ENCODE measurements at regions not wholly inside any gene's neighbourhood (a gene's known extent, or its start where the extent isn't known, plus 50 kb on each side); places are given as distances from the start of the nearest gene placed in this dataset.
"Not testable (repeated sequence)": the region's sequence is repeated elsewhere in the genome, so short reads cannot be mapped to it uniquely, and the experiment has no call there.

DNA sequence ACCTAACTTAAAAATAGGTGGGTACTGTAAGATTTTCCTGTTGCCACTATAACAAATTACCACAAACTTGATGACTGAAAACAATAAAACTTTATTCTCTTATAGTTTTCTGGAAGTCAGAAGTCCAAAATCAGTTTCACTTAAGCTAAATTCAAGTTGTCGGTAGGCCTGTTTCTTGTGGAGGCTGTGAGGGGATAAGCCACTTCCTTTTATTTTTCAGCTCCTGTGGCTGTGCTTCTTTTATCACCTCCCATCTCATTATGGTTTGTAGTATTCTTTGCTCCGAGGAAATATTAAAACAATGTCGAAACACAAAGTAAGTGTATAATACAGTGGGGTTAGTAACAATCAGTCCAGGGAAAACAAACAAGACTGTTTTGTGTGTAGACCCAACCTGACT is 610.5 kb upstream of the TECRL start:
- DNase-seq, result no peak
- intact Hi-C loops (cut with DNase I), result no loop called here

DNA sequence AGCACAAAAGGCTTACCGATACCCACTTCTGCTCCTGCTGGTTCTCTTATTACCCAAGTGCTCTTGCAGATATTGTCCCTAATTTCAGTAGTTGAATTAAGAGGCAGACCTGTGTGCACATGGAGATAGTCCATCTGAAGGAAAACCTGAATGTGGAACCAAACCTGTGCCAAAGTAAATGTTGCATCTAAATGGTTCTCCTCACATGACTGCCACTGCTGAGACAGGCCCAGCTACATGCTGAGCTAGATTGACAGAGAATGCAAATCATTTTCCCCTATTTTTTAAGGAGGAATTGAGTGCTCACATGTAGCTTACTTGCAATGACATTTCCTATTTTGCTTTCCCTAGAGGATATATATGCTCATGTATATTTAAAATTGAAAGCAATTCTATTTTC is 609.1 kb upstream of the TECRL start:
- intact Hi-C loops (cut with DNase I), result no loop called here

DNA sequence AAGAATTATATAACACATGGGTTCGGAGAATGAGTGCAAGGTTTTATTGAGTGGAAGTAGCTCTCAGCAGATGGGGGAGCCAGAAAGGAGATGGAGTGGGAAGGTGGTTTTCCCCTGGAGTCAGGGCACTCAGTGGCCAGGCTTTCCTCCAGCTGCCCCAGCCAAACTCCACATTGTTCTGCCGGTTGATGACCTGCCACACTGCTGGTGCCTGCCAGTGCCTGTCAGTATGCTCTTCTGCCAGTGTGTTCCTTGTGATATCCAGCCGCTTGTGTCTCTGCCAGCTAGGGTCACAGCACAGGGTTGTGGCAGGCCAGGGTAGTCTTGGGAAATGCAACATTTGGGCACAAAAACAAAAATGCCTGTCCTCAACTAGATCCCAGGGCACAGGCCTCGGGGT is 604.8 kb upstream of the TECRL start:
- intact Hi-C loops (cut with DNase I), result no loop called here
- DNase-seq, result no peak

More for the DNA sequence above, 609.1 kb upstream of the TECRL start:
- DNase-seq, result no peak

DNA sequence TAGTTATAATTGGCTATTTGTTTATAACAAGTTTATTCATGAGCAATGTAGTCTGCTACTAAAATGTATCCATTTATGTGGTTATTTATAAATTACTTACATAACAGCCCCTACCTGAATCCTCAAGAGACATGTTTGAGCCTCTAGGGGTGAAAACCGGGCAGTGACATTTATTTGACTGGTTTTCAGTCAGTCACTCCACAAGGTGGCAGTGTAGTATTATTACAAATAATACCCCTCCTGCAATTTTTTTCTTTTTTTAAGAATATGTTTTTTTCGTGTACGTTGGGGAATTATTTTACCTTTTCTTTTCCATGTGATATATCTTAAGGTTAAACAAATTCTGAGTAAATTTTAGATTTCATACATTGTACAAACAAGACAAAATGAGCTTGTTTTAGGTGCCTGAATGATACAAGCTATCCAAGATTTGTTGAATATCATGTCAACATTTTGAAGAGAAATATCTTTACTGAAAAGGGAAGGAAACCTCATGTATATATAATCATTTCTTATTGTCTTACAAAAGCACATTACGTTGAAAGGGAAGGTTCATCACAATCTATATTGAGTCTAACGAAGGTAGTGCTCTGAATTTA is 598.7 kb upstream of the TECRL start:
- intact Hi-C loops (cut with DNase I), result no loop called here
- peak in 8 of 42 donors; percentile 3 to 41 (median 10) for DNase-seq

DNA sequence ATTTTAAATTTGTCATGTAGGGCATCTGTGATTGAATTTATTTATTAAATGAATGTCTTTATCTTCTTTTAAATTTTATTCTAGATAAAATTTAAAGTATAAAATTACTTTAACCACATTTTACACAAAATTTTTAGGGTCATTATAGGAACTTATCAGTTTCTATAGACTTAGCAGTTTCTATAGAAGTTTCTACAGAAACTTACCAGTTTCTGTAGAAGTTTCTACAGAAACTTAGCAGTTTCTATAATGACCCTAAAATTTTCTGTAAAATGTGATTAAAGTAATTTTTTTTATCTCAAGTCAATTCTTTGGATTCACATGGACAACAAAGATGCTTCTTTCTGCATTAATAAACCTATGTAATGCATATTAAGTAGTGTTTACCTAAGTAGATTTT is 565.9 kb upstream of the TECRL start:
- intact Hi-C loops (cut with DNase I), result no loop called here
- no peak for DNase-seq

DNA sequence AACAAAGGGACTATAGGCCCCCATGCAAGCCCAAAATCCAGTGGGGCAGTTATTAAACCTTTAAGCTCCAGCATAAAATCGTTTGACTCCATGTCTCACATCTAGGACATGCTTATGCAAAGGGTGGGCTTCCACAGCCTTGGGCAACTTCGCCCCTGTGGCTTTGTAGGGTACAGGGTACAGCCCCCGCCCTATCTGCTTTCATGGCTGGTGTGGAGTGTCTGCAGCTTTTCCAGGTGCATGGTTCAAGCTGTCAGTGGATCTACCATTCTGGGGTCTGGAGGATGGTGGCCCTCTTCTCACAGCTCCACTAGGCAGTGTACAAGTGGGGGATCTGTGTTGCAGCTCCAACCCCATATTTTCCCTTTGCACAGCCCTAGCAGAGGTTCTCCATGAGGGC is 559.8 kb upstream of the TECRL start:
- intact Hi-C loops (cut with DNase I), result no loop called here
- no peak for DNase-seq

DNA sequence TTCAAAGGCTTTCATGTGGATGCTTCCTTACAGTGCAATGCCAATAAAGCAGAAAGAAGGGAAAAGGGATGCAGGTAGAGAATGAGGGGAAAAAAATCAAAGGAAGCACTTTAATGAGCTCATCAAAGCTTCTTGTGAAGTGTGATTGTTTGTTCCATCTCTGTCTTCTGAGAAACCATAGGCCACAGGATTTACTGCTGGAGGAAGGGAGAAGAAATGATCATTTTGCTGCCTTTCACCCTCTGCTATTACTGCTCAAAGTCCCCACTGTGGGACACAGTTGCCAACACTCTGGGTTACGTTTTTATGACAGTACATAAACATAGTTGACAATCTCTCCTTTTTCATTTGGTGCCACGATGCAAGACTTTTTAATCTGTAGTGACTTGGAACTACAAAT is 558.0 kb upstream of the TECRL start:
- intact Hi-C loops (cut with DNase I), result no loop called here
- DNase-seq, result no peak

DNA sequence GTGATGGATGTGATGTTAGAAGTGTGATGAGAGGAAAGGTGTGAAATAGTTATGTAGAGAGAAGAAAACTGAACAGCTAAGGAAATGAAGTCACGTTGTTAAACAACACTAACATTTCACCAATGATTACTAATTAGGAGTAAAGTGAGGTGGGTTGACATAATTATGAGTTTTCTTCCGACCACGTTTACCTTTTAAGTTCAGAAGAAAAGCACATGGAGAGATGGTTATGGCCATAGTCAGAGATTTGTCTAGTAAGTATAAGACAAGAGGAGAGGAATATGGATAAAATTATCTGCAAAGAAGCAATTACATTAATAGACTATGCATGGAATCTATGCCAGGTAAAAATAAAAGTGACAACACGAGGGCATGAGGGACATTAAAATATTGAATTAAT is 551.3 kb upstream of the TECRL start:
- DNase-seq, result no peak
- intact Hi-C loops (cut with DNase I), result no loop called here

DNA sequence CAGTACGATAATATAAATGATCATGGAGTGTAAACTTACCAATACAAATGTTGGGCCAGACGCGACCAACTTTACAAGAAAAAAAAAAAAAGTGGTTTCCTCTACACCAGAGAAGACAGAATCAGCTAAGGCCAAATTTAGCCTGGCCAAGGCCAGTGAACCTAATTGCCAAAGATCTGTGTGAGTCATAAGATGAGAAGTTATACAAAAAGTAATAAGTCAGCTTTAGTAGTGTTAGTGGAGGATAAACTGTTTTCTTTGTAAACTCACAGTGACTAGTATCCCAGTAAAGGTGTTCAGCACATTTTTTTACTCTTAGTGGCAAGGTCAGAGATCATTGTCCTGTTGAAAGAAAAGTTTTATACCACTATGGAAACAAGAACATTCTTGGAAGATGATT is 531.4 kb upstream of the TECRL start:
- intact Hi-C loops (cut with DNase I), result no loop called here
- no peak for DNase-seq

DNA sequence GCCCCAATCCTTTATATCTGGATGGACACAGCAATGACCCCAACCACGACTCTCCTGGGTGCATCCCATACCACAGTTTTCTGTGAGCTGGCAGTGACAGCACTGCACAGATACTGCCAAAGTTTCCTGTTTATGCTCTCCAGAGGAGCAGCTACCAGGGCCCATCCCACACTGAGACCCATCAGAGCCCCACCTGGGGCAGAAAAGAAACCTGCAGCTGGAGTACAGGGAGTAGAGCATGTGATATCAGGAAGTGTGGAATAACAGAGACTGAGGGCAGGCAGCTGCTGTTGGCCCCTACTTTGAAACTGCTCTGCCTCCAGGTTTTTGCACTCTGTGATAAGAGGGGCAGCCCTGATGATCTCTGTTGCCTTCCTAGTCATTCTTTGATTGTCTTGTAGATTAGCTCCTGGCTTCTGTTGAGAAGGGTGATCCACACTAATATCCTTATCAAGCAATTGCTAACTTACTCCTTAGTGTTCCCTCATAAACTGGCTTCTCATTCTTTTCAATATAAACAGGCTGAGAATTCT is 526.3 kb upstream of the TECRL start:
- intact Hi-C loops (cut with DNase I), result no loop called here

DNA sequence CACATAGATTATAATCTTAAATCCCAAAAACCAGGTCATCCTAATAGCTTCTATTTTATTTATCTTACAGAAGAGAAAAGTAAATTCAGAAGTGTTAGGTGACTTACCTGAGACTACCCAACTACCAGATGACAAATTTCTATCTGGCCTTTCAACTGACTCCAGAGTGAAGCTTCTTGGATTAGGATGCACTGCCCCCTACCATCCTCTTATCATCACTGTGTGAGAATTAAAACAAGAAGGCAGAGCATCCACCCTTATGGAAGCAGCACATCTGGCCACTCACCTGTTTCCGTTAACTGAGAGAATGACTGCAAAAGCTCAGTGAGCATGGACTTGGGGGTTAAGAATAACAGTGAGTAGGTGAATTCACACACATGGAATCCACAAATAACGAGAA is 502.6 kb upstream of the TECRL start:
- no peak for DNase-seq
- intact Hi-C loops (cut with DNase I), result no loop called here

More for the DNA sequence above, 526.3 kb upstream of the TECRL start:
- no peak for DNase-seq

DNA sequence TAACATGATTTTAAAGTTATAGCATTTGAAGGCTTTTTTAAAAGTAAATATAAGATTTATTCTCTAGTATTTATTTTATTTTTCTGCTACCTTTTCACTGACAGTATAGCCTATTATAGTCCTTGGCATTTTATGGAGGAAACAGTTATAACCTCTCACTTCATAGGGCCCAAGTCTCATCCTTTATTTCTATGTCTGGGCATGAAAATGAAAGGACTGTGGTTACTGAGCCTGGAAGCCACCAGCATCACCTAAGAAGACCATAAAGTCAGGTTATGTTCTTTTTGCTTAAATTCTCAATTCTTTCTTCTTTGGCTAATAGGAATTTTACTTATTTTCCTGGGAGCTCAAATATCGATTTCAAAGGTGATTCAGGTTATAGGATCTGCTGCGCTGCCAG is 494.7 kb upstream of the TECRL start:
- intact Hi-C loops (cut with DNase I), result no loop called here
- no peak for DNase-seq

DNA sequence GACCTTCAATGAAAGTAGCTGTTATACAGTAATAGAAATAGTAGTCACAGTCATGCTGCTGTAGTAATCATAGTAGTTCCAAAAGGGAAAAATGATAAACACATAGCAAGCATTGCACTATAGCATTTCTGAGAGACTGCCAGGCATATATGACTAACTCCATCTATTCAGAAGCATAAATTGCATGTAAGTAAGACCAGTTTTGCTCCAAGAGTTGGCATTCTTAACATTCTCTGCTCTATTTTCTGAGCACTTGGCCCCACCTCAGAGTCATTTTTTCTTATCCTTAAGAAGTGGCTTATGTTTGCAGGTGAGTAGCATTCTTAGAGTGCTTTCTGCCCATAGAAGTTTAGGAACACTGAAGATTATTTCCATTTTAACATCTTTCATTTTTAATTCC is 490.3 kb upstream of the TECRL start:
- DNase-seq, result no peak
- intact Hi-C loops (cut with DNase I), result no loop called here

DNA sequence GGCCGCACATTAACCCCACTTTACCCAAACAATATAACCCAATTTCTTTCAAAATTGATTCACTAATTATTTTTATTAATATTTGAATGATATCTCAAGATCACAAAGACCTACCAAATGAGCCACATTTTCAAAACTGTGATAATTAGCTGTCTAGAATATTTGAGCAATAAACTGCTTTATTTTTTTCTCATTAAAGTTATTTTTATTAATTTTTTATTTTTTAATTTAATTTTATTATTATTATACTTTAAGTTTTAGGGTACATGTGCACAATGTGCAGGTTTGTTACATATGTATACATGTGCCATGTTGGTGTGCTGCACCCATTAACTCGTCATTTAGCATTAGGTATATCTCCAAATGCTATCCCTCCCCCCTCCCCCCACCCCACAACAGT is 489.8 kb upstream of the TECRL start:
- intact Hi-C loops (cut with DNase I); DNase-seq: not testable (repeated sequence)

DNA sequence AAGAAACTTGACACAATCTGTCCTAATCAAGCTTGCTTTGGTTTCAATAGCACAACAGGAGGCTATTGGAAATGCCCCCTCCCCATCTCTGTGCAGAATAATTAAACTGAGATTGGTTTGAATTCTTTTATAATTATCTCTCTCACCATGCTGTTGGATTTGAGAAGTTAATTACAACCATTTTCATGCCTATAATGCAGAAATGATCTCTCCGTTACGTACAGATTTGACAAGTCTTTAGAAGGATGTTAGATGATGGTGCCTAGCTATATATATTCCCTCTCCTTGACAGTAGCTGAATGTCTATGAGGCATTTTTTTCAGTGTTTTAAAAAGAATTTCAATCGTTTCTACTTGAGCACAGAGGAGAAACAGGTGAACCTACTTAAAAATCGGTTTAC is 488.4 kb upstream of the TECRL start:
- intact Hi-C loops (cut with DNase I), result no loop called here
- no peak for DNase-seq

DNA sequence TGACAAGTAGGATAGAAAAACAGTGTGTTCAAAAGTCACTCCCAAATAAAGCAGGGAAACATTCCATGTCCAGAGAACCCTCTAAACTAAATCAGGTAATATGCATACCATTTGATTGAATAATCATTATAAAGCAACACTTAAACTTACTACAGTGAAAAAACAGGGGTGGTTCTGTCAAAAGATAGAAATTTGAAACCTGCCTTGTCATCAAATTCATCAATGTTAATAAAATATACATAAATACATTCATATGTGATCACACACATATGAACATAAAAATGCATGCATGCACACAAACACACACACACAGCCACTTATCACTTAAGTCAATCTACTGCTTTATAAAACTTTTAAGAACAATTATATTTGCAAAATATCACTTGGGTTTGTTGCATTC is 485.8 kb upstream of the TECRL start:
- intact Hi-C loops (cut with DNase I), result no loop called here
- DNase-seq, result no peak

DNA sequence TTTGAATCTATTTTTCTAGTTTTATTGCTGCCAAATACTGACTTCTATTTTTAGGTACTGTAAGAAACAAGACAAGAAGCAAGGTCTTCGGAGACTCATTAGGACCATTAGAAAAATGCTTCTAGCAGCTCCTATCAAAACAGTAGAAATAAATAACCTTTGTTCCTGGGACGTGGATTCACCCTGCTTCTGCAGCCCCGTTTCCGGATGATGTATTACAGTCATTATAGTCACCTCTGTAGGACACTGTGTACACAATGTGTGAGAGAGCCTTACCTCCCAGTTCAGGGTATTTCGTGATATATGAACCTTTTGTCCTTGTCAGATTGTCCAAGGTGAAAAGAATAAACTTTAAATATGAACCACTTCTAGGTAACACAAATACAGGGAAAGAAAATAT is 484.0 kb upstream of the TECRL start:
- intact Hi-C loops (cut with DNase I), result no loop called here

DNA sequence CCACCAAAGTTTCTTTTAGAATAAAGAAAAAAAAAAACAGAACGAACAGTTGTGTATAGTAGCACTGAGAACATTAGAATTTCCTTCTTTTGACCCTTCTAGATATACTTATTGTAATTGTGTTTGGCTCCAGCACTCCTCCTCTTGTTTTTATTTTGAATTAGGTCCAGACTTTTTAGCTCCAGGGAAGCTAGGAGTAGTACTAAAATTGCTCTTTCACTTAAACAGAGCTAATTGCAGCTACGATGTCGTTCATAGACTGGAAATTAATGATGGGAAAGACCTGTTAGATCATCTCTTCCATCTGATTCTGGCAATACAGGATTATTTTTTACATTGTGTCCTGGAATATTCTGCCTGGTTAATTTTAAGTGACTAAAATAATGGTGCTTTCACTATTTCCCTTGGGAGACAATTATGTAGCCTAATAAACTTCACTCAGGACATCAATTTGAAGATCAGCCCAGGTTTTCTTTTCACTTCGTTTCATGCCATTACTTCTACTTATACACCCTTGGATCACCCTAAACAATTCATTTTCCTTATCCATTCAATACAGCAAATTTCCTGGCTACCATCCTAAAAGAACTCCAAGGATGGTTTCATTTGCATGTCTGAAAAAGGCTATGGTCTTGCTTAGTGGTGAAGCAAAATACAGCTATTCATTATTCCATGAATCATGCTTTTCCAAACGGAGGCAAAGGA is 480.8 kb upstream of the TECRL start:
- intact Hi-C loops (cut with DNase I), result no loop called here
- DNase-seq, result no peak

More for the DNA sequence above, 484.0 kb upstream of the TECRL start:
- DNase-seq, result no peak

DNA sequence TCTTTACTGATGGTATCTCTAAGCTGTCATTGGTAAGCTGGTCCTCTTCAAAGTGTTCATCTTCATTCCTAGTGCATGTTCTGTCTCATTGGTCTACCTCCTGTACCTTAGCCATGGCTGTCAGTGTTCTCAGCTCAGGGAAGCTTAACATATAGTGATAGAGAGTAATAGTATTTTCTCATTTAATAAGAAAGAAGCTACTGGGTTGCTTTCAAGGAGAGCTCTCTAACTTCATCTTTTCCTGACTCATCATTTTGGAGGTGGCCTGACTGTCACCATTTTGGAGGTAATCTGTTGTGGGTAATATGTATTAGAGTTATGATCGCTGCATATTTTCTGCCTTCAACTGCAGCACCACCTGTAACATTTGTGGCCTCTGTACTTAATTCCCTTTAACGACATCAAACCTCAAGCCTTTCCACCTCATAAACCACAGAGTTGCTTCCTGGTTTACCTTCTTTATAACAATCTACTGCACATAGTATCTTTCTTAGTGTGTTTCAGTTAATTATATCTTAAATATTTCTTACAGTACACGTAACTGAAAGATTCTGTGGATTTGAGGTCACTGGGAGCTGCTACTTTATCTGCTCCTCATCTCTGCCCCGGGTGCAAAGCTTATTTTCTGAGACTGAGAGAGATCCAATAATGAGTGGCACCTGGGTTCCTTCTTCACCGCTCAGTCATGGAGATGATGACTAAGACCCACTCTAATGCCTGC is 474.0 kb upstream of the TECRL start:
- no peak for DNase-seq
- intact Hi-C loops (cut with DNase I), result no loop called here

DNA sequence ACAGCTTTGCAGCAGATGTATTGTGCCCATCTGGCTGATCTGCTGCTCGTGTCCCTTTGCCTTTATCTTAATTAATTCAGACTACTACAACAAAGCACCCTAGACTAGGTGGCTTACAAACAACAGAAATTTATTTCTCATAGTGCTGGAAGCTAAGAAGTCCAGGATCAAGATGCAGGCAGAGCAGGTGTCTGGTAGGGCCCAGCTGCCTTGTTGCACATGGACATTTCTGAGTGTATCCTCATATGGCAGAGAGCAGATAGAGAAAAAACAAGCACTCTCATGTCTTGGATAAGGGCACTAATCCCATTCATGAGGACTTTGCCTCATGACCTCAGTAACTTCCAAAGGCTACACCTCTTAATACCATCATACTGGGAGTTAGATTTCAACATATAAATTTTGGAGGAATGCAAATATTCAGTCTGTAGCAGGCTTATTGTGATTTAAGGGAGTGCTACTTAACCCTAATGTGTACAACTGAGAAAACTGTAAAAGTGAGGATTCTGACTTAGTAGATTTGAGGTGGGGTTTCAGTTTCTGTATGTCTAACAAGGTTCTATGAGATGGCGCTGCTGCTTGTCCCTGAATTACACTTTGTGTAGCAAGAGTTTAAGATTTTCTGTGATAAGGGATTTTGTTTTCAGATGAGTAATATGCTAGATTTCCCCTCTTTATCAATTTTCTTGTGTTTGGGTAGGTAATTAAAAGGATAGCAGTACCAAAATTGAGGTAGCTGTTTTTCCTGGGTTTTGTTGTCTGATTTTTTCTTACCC is 473.2 kb upstream of the TECRL start:
- no peak for DNase-seq
- intact Hi-C loops (cut with DNase I), result no loop called here
